GM23338 (cell line): ENCODE measurements at regions not wholly inside any gene's neighbourhood (a gene's known extent, or its start where the extent isn't known, plus 50 kb on each side); places are given as distances from the start of the nearest gene placed in this dataset.

ENCODE experiments used
- EZH2 ChIP-seq: fragments of 200-600 bp; sonication (generic); IDR thresholded peaks from one replicate; pipeline ENCODE4 v1.8.0; 2017; ENCODE audit warnings: antibody characterized with exemption, mild to moderate bottlenecking, low read depth; ENCODE audit not compliant: unreplicated experiment
- EZH2phosphoT487 ChIP-seq: fragments of 200-600 bp; sonication (generic); IDR thresholded peaks from one replicate; pipeline ENCODE4 v1.8.1; 2018; ENCODE audit warnings: antibody characterized with exemption; ENCODE audit not compliant: unreplicated experiment
- POLR2AphosphoS5 ChIP-seq: IDR thresholded peaks from 2 replicates; pipeline ENCODE4 v1.6.1; 2016; ENCODE audit warnings: antibody characterized with exemption, low read depth
- STAT1 ChIP-seq: IDR thresholded peaks from one replicate; pipeline ENCODE4 v1.6.1; 2016; ENCODE audit warnings: antibody characterized with exemption; ENCODE audit not compliant: unreplicated experiment
- ZNF114 ChIP-seq: fragments of 250-450 bp; sonication (Bioruptor Pico); IDR thresholded peaks from 2 replicates; pipeline ENCODE4 v1.5.0; 2020; ENCODE audit warnings: mild to moderate bottlenecking, moderate library complexity
- ZNF331 ChIP-seq: fragments of 250-450 bp; sonication (Bioruptor Pico); IDR thresholded peaks from 2 replicates; pipeline ENCODE4 v1.5.0; 2020; ENCODE audit warnings: low read depth, mild to moderate bottlenecking, moderate library complexity
- TF ChIP-seq, protein P1 (sequence below), 2 experiments: fragments of 200-600 bp in 1 of 2; sonication (generic) in 1 of 2; conservative IDR thresholded peaks; 2 replicates each; pipeline versions ENCODE4 v1.5.1 to v1.6.1; 2016 to 2017; ENCODE audit warnings: antibody characterized with exemption in 2 of 2, low read depth in 2 of 2, mild to moderate bottlenecking in 2 of 2, moderate library complexity in 1 of 2
- TF ChIP-seq, protein P2 (sequence below): IDR thresholded peaks from 2 replicates; pipeline ENCODE4 v1.6.1; 2016; ENCODE audit warnings: antibody characterized with exemption
- TF ChIP-seq, protein P3 (sequence below): IDR thresholded peaks from one replicate; pipeline ENCODE4 v1.6.1; 2018; ENCODE audit warnings: antibody characterized with exemption; ENCODE audit not compliant: unreplicated experiment

DNA sequence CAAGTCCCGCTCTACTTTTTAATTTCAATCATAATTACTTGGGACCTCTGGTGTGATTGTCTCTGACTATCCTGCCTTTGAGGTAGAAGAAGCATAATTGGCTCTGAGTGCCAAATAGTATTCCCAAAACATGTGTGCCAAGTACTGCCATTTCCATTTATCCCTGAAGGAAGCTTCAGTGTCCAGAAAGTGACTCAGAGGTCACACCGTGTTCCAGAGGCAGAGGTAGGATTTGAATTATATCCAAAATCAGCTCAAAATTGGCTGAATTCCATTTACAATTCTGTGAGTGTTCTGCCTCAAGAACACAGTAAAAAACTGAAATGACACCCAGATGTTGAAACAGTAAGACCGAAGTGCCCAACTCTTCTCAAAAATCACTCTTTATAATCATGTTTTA lies 255.3 kb downstream of the RSL24D1 start:
- TF ChIP-seq, protein P1, sequence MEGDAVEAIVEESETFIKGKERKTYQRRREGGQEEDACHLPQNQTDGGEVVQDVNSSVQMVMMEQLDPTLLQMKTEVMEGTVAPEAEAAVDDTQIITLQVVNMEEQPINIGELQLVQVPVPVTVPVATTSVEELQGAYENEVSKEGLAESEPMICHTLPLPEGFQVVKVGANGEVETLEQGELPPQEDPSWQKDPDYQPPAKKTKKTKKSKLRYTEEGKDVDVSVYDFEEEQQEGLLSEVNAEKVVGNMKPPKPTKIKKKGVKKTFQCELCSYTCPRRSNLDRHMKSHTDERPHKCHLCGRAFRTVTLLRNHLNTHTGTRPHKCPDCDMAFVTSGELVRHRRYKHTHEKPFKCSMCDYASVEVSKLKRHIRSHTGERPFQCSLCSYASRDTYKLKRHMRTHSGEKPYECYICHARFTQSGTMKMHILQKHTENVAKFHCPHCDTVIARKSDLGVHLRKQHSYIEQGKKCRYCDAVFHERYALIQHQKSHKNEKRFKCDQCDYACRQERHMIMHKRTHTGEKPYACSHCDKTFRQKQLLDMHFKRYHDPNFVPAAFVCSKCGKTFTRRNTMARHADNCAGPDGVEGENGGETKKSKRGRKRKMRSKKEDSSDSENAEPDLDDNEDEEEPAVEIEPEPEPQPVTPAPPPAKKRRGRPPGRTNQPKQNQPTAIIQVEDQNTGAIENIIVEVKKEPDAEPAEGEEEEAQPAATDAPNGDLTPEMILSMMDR (conservative IDR thresholded peaks at IDR 0.05; ENCODE audit: low read depth in 2 of 2) = no peak
- TF ChIP-seq, protein P2, sequence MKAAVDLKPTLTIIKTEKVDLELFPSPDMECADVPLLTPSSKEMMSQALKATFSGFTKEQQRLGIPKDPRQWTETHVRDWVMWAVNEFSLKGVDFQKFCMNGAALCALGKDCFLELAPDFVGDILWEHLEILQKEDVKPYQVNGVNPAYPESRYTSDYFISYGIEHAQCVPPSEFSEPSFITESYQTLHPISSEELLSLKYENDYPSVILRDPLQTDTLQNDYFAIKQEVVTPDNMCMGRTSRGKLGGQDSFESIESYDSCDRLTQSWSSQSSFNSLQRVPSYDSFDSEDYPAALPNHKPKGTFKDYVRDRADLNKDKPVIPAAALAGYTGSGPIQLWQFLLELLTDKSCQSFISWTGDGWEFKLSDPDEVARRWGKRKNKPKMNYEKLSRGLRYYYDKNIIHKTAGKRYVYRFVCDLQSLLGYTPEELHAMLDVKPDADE = no peak
- TF ChIP-seq STAT1 (no peak), EZH2phosphoT487 (no peak), ZNF114 (CRISPR knock-in tag) (no peak), EZH2 (no peak), POLR2AphosphoS5 (no peak), ZNF331 (CRISPR knock-in tag) (no peak)
- TF ChIP-seq, protein P3, sequence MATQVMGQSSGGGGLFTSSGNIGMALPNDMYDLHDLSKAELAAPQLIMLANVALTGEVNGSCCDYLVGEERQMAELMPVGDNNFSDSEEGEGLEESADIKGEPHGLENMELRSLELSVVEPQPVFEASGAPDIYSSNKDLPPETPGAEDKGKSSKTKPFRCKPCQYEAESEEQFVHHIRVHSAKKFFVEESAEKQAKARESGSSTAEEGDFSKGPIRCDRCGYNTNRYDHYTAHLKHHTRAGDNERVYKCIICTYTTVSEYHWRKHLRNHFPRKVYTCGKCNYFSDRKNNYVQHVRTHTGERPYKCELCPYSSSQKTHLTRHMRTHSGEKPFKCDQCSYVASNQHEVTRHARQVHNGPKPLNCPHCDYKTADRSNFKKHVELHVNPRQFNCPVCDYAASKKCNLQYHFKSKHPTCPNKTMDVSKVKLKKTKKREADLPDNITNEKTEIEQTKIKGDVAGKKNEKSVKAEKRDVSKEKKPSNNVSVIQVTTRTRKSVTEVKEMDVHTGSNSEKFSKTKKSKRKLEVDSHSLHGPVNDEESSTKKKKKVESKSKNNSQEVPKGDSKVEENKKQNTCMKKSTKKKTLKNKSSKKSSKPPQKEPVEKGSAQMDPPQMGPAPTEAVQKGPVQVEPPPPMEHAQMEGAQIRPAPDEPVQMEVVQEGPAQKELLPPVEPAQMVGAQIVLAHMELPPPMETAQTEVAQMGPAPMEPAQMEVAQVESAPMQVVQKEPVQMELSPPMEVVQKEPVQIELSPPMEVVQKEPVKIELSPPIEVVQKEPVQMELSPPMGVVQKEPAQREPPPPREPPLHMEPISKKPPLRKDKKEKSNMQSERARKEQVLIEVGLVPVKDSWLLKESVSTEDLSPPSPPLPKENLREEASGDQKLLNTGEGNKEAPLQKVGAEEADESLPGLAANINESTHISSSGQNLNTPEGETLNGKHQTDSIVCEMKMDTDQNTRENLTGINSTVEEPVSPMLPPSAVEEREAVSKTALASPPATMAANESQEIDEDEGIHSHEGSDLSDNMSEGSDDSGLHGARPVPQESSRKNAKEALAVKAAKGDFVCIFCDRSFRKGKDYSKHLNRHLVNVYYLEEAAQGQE = no peak
